ENCODE measurements at regions not wholly inside any gene's neighbourhood (a gene's known extent, or its start where the extent isn't known, plus 50 kb on each side); places are given as distances from the start of the nearest gene placed in this dataset.
"Not testable (repeated sequence)": the region's sequence is repeated elsewhere in the genome, so short reads cannot be mapped to it uniquely, and the experiment has no call there.

- DNase-seq (ENCODE audit: low read depth in 2 of 2): not testable (repeated sequence)
Measured at GRCh38 chr7:63856466-63856865, 142.2 kb upstream of the ZNF722 start.

GRCh38 chr7:63867127-63867526 lies 131.5 kb upstream of the ZNF722 start:
- DNase-seq (ENCODE audit: low read depth in 2 of 2): no peak

GRCh38 chr7:63874242-63874641 lies 124.4 kb upstream of the ZNF722 start:
- DNase-seq (ENCODE audit: low read depth in 2 of 2): not testable (repeated sequence)

GRCh38 chr7:63876707-63877322 lies 121.8 kb upstream of the ZNF722 start:
- no peak for DNase-seq (ENCODE audit: low read depth in 2 of 2)

- DNase-seq (ENCODE audit: low read depth in 2 of 2): no peak
Measured at GRCh38 chr7:63887031-63887430, 111.6 kb upstream of the ZNF722 start.

- DNase-seq (ENCODE audit: low read depth in 2 of 2): peak; percentile 75 to 76
Measured at GRCh38 chr7:63899691-63900393, 98.8 kb upstream of the ZNF722 start.

GRCh38 chr7:63900394-63901203 lies 98.0 kb upstream of the ZNF722 start:
- DNase-seq (ENCODE audit: low read depth in 2 of 2): peak; percentile 85 to 92

- DNase-seq (ENCODE audit: low read depth in 2 of 2): not testable (repeated sequence)
Measured at GRCh38 chr7:63901204-63901506, 97.5 kb upstream of the ZNF722 start.

GRCh38 chr7:63918986-63919385 lies 79.7 kb upstream of the ZNF722 start:
- no peak for DNase-seq (ENCODE audit: low read depth in 2 of 2)

- DNase-seq (ENCODE audit: low read depth in 2 of 2): no peak
Measured at GRCh38 chr7:63925262-63925625, 73.4 kb upstream of the ZNF722 start.

- DNase-seq (ENCODE audit: low read depth in 2 of 2): peak; percentile 88 to 90
Measured at GRCh38 chr7:63925626-63926460, 72.8 kb upstream of the ZNF722 start.

- no peak for DNase-seq (ENCODE audit: low read depth in 2 of 2)
Measured at GRCh38 chr7:63927261-63927660, 71.4 kb upstream of the ZNF722 start.

GRCh38 chr7:63931057-63931600 lies 67.5 kb upstream of the ZNF722 start:
- DNase-seq (ENCODE audit: low read depth in 2 of 2): no peak

GRCh38 chr7:63931985-63932577 lies 66.6 kb upstream of the ZNF722 start:
- DNase-seq (ENCODE audit: low read depth in 2 of 2): no peak

All from stimulated activated CD8-positive, alpha-beta memory T cell treated with anti-CD3 and anti-CD28 coated beads, Interleukin-7, amount 100 ng/mL, for 4 hours (primary cell).